Ovary (tissue), 7 donors: ENCODE measurements at regions not wholly inside any gene's neighbourhood (a gene's known extent, or its start where the extent isn't known, plus 50 kb on each side); places are given as distances from the start of the nearest gene placed in this dataset.

Source experiments
- DNase-seq, 5 donors: peaks; one replicate each; pipeline ENCODE4 v3.0.0-alpha.2; 2019 to 2020
- H3K27ac ChIP-seq, 2 donors: fragments of 200-600 bp; one replicate each; pipeline versions ENCODE4 v1.5.1 to v1.8.0; 2019 to 2022
- H3K27me3 ChIP-seq: fragments of 200-600 bp; one replicate; pipeline ENCODE4 v1.8.0; 2022
- H3K36me3 ChIP-seq: fragments of 200-600 bp; sonication (generic); one replicate; pipeline ENCODE4 v1.5.1; 2019
- H3K4me1 ChIP-seq: one replicate; pipeline ENCODE4 v1.8.1; 2013; ENCODE audit warnings: mild to moderate bottlenecking, moderate library complexity; ENCODE audit not compliant: insufficient read depth
- H3K4me3 ChIP-seq: fragments of 200-600 bp; sonication (generic); one replicate; pipeline ENCODE4 v1.5.1; 2017
- H3K9me3 ChIP-seq, 2 donors: fragments of 200-600 bp in 1 of 2; sonication (generic) in 1 of 2; one replicate each; pipeline versions ENCODE4 v1.5.1 to v1.8.1; 2013 to 2019; ENCODE audit warnings: mild to moderate bottlenecking in 1 of 2, moderate library complexity in 1 of 2
- CTCF ChIP-seq, 3 donors: fragments of 450-650 bp in 2 of 3; fragments of 200-600 bp in 1 of 3; IDR thresholded peaks; one replicate each; pipeline versions ENCODE4 v1.5.1 to v1.8.0; 2016 to 2022; ENCODE audit warnings: antibody characterized with exemption in 3 of 3, mild to moderate bottlenecking in 1 of 3
- EP300 ChIP-seq: sonication (generic); formaldehyde crosslinking; IDR thresholded peaks from one replicate; pipeline ENCODE4 v1.6.1; 2017; ENCODE audit warnings: antibody characterized with exemption
- POLR2A ChIP-seq: fragments of 450-650 bp; IDR thresholded peaks from one replicate; pipeline ENCODE4 v1.6.1; 2017; ENCODE audit warnings: antibody characterized with exemption, mild to moderate bottlenecking, moderate library complexity
- WGBS, 3 donors: extraction: QIAGEN DNeasy Blood & Tissue Kit in 1 of 3; methylation state at CpG; one replicate each; pipeline versions ENCODE4 v1.1.5 to v1.1.7; 2013 to 2017; 5-methylcytosine and 5-hydroxymethylcytosine counted together
- intact Hi-C, 4 donors: fragments of 100-400 bp; cut with DNase I; formaldehyde crosslinking; loops; one replicate each; pipeline versions ENCODE4 v1.11.0 to v1.15.1; 2022 to 2023
- donor health status: DM: no; HTN: no; CAD: no; lungs with moderate emphysema.
- donor health status: DM: no; HTN: no; CAD: no.
- donor health status: Bipolar disorder and iron deficiency.
- donor health status: DM: no; HTN: no; CAD: no.
- donor health status: DM: yes; HTN: yes; CAD: no.

- Histone ChIP-seq H3K4me3 (no peak overlapping the region), H3K27me3 (no peaks in the 10 kb centered on the region), H3K4me1 (peaks cover 10% of the 10 kb centered on the region), H3K9me3 (no peaks in the 10 kb centered on the region), H3K27ac (no peak overlapping the region), H3K36me3 (no peaks in the 10 kb centered on the region)
- intact Hi-C loops = no loop called here
- no peak for DNase-seq
- no peak for TF ChIP-seq EP300
- no peak for TF ChIP-seq CTCF (IDR thresholded peaks at IDR 0.05)
- TF ChIP-seq POLR2A = no peak
- WGBS, 3 donors = 91 to 93% (median 91%) methylated on average over 2 of the region's 2 CpGs
Measured at GRCh38 chr3:106193876-106194275, 325.1 kb upstream of the CBLB start.

- DNase-seq = no peak
- TF ChIP-seq POLR2A (no peak), EP300 (no peak), CTCF (IDR thresholded peaks at IDR 0.05) (no peak)
- WGBS, 3 donors = 96 to 98% (median 98%) methylated on average over 1 of the region's 1 CpG
Measured at GRCh38 chr3:106194726-106195125, 325.9 kb upstream of the CBLB start.

GRCh38 chr3:106197532-106198194 is 328.9 kb upstream of the CBLB start:
- Histone ChIP-seq H3K36me3 (no peaks in the 10 kb centered on the region), H3K4me3 (no peak overlapping the region), H3K27ac (no peak overlapping the region), H3K9me3 (no peaks in the 10 kb centered on the region), H3K4me1 (peaks cover 10% of the 10 kb centered on the region), H3K27me3 (no peaks in the 10 kb centered on the region)
- WGBS, 3 donors = 32 to 50% (median 44%) methylated on average over 4 of the region's 4 CpGs
- TF ChIP-seq POLR2A = no peak
- no peak for TF ChIP-seq CTCF (IDR thresholded peaks at IDR 0.05)
- TF ChIP-seq EP300 = no peak
- DNase-seq = no peak
- intact Hi-C loops = no loop called here

More at GRCh38 chr3:106194726-106195125, 325.9 kb upstream of the CBLB start:
- H3K9me3 ChIP-seq = no peaks in the 10 kb centered on the region
- no peak overlapping the region for H3K27ac ChIP-seq
- no peaks in the 10 kb centered on the region for H3K27me3 ChIP-seq
- intact Hi-C loops = no loop called here
- peaks cover 10% of the 10 kb centered on the region for H3K4me1 ChIP-seq
- no peaks in the 10 kb centered on the region for H3K36me3 ChIP-seq
- no peak overlapping the region for H3K4me3 ChIP-seq

GRCh38 chr3:106204160-106204868 is 335.5 kb upstream of the CBLB start:
- no peaks in the 10 kb centered on the region for H3K36me3 ChIP-seq
- no peaks in the 10 kb centered on the region for H3K9me3 ChIP-seq
- WGBS, 3 donors = 88 to 93% (median 90%) methylated on average over 5 of the region's 5 CpGs
- no peak for DNase-seq
- no peaks in the 10 kb centered on the region for H3K4me1 ChIP-seq
- no peak overlapping the region for H3K27ac ChIP-seq
- intact Hi-C loops = no loop called here
- H3K4me3 ChIP-seq = no peak overlapping the region
- H3K27me3 ChIP-seq = no peaks in the 10 kb centered on the region
- TF ChIP-seq EP300 = no peak
- TF ChIP-seq CTCF (IDR thresholded peaks at IDR 0.05) = no peak
- TF ChIP-seq POLR2A = no peak
